Progenitor cell of endocrine pancreas (in vitro differentiated cells): ENCODE measurements at regions not wholly inside any gene's neighbourhood (a gene's known extent, or its start where the extent isn't known, plus 50 kb on each side); places are given as distances from the start of the nearest gene placed in this dataset.
A peak's percentile ranks its signal among the peaks of the same experiment; 100 is the strongest.
"Not testable (repeated sequence)": the region's sequence is repeated elsewhere in the genome, so short reads cannot be mapped to it uniquely, and the experiment has no call there.

Experiments used
- DNase-seq: peaks from one replicate; pipeline ENCODE4 v3.0.0; 2021; ENCODE audit warnings: low spot score; ENCODE audit not compliant: unreplicated experiment
- H3K27ac Mint-ChIP-seq: 2 replicates; pipeline ENCODE4 v1.8.0; 2021; ENCODE audit warnings: mild to moderate bottlenecking, moderate library complexity, mixed read lengths
- H3K27me3 Mint-ChIP-seq: 2 replicates; pipeline ENCODE4 v1.8.0; 2021; ENCODE audit warnings: mixed read lengths
- H3K36me3 Mint-ChIP-seq: 2 replicates; pipeline ENCODE4 v1.8.0; 2022; ENCODE audit warnings: mixed read lengths; ENCODE audit not compliant: insufficient read depth
- H3K4me1 Mint-ChIP-seq: 2 replicates; pipeline ENCODE4 v1.8.0; 2021; ENCODE audit warnings: low read depth, mixed read lengths
- H3K4me3 Mint-ChIP-seq: 2 replicates; pipeline ENCODE4 v1.8.0; 2021; ENCODE audit warnings: low read depth, mild to moderate bottlenecking, moderate library complexity, mixed read lengths
- H3K9me3 Mint-ChIP-seq: 2 replicates; pipeline ENCODE4 v1.8.0; 2021; ENCODE audit warnings: low read depth, mixed read lengths
- TF ChIP-seq, protein P1 (sequence below): fragments of 200-600 bp; sonication (generic); IDR thresholded peaks from one replicate; pipeline ENCODE4 v1.5.0; 2021; ENCODE audit warnings: antibody characterized with exemption, mild to moderate bottlenecking; ENCODE audit not compliant: unreplicated experiment

GRCh38 chr15:83378921-83379578 is 68.1 kb upstream of the SH3GL3 start:
- TF ChIP-seq, protein P1, sequence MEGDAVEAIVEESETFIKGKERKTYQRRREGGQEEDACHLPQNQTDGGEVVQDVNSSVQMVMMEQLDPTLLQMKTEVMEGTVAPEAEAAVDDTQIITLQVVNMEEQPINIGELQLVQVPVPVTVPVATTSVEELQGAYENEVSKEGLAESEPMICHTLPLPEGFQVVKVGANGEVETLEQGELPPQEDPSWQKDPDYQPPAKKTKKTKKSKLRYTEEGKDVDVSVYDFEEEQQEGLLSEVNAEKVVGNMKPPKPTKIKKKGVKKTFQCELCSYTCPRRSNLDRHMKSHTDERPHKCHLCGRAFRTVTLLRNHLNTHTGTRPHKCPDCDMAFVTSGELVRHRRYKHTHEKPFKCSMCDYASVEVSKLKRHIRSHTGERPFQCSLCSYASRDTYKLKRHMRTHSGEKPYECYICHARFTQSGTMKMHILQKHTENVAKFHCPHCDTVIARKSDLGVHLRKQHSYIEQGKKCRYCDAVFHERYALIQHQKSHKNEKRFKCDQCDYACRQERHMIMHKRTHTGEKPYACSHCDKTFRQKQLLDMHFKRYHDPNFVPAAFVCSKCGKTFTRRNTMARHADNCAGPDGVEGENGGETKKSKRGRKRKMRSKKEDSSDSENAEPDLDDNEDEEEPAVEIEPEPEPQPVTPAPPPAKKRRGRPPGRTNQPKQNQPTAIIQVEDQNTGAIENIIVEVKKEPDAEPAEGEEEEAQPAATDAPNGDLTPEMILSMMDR, result no peak
- no peak for DNase-seq
- Mint-ChIP-seq H3K9me3 (no peaks in the 10 kb centered on the region), H3K36me3 (no peaks in the 10 kb centered on the region), H3K4me3 (no peak overlapping the region), H3K27me3 (peaks cover 40% of the 10 kb centered on the region), H3K27ac (no peak overlapping the region), H3K4me1 (no peaks in the 10 kb centered on the region)

- no peaks in the 10 kb centered on the region for H3K4me1 Mint-ChIP-seq
- no peaks in the 10 kb centered on the region for H3K9me3 Mint-ChIP-seq
- H3K36me3 Mint-ChIP-seq, result no peaks in the 10 kb centered on the region
- TF ChIP-seq, protein P1, result no peak
- DNase-seq, result no peak
- peaks cover 35% of the 10 kb centered on the region for H3K27me3 Mint-ChIP-seq
- no peak overlapping the region for H3K27ac Mint-ChIP-seq
- H3K4me3 Mint-ChIP-seq, result no peak overlapping the region
Measured at GRCh38 chr15:83379579-83379959, 67.6 kb upstream of the SH3GL3 start.

DNA sequence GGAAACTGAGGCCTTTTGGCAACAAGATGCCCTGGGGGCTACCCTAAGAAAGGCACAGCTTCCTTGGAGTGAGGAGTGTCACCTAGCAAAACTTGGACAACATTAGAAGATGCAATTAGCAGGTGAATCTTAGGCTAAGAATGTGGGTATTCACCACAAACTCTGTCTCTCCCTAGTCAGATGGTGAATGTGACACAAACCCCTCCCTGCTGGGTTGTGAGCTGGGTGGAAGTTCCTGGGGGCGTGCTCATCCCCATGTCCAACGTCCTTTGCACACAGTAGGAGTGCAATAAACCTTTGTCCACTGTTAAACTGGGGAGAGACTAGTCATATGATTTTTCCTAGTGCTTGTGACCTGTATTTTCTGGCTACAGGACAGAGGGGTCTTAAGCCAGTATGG is 67.1 kb upstream of the SH3GL3 start:
- Mint-ChIP-seq H3K9me3 (no peaks in the 10 kb centered on the region), H3K27ac (no peak overlapping the region)
- TF ChIP-seq, protein P1, result no peak

DNA sequence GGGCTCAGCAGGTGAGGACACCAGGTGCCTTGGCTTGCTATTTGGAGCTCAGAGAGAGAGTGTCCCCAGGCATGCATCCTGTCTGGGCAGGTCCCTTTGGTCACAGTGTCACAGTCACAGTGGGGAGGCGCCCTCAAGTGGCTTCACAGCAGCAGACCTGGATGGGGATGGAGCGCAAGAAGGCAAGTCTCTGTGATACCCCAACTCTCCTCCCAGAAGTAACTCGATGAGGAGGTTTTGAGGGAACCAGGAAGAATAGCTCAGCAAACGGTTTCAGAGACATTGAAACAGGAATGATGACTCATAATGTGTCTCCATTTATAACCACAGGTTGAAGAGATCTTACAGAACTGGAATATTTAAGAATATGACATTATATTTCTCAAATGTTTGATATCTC is 66.5 kb upstream of the SH3GL3 start:
- no peaks in the 10 kb centered on the region for H3K9me3 Mint-ChIP-seq
- no peak overlapping the region for H3K4me3 Mint-ChIP-seq
- TF ChIP-seq, protein P1, result peak; percentile 59
- peak; percentile 28 for DNase-seq
- peaks cover 28% of the 10 kb centered on the region for H3K27me3 Mint-ChIP-seq
- H3K4me1 Mint-ChIP-seq, result no peaks in the 10 kb centered on the region
- no peak overlapping the region for H3K27ac Mint-ChIP-seq
- no peaks in the 10 kb centered on the region for H3K36me3 Mint-ChIP-seq

More for the DNA sequence above, 67.1 kb upstream of the SH3GL3 start:
- no peak for DNase-seq
- H3K4me1 Mint-ChIP-seq, result no peaks in the 10 kb centered on the region
- no peak overlapping the region for H3K4me3 Mint-ChIP-seq
- peaks cover 34% of the 10 kb centered on the region for H3K27me3 Mint-ChIP-seq
- H3K36me3 Mint-ChIP-seq, result no peaks in the 10 kb centered on the region

GRCh38 chr15:83383608-83384139 is 63.5 kb upstream of the SH3GL3 start:
- not testable (repeated sequence) for H3K4me1 Mint-ChIP-seq, H3K9me3 Mint-ChIP-seq, H3K27me3 Mint-ChIP-seq, H3K36me3 Mint-ChIP-seq, DNase-seq
- Mint-ChIP-seq H3K4me3 (peak overlapping the region; percentile 83), H3K27ac (peak overlapping the region; percentile 96)

- Mint-ChIP-seq H3K36me3 (no peaks in the 10 kb centered on the region), H3K9me3 (no peaks in the 10 kb centered on the region), H3K27ac (no peak overlapping the region), H3K27me3 (peaks cover 20% of the 10 kb centered on the region), H3K4me3 (no peak overlapping the region), H3K4me1 (no peaks in the 10 kb centered on the region)
- DNase-seq, result no peak
- TF ChIP-seq, protein P1, result no peak
Measured at GRCh38 chr15:83396101-83396500, 51.0 kb upstream of the SH3GL3 start.
